Ishikawa (cell line): ENCODE measurements at regions not wholly inside any gene's neighbourhood (a gene's known extent, or its start where the extent isn't known, plus 50 kb on each side); places are given as distances from the start of the nearest gene placed in this dataset.

Source experiments
- CEBPB ChIP-seq: IDR thresholded peaks from 2 replicates; pipeline ENCODE4 v1.6.1; 2012
- CREB1 ChIP-seq: IDR thresholded peaks from 2 replicates; pipeline ENCODE4 v1.6.1; 2012; ENCODE audit warnings: low read depth
- EGR1 ChIP-seq: IDR thresholded peaks from 2 replicates; pipeline ENCODE4 v1.6.1; 2012
- EP300 ChIP-seq: IDR thresholded peaks from 2 replicates; pipeline ENCODE4 v1.6.1; 2012; ENCODE audit warnings: borderline replicate concordance
- FOXM1 ChIP-seq: IDR thresholded peaks from 2 replicates; pipeline ENCODE4 v1.6.1; 2012; ENCODE audit warnings: low read depth, borderline replicate concordance
- MAX ChIP-seq: IDR thresholded peaks from 2 replicates; pipeline ENCODE4 v1.6.1; 2012
- NFIC ChIP-seq: IDR thresholded peaks from 2 replicates; pipeline ENCODE4 v1.6.1; 2012
- RAD21 ChIP-seq: IDR thresholded peaks from 2 replicates; pipeline ENCODE4 v1.6.1; 2012; ENCODE audit warnings: low read depth
- REST ChIP-seq: IDR thresholded peaks from 2 replicates; pipeline ENCODE4 v1.6.1; 2012; ENCODE audit warnings: low read depth, mild to moderate bottlenecking
- TAF1 ChIP-seq: IDR thresholded peaks from 2 replicates; pipeline ENCODE4 v1.6.1; 2012; ENCODE audit warnings: low read depth, mild to moderate bottlenecking
- TCF12 ChIP-seq: IDR thresholded peaks from 2 replicates; pipeline ENCODE4 v1.6.1; 2012; ENCODE audit warnings: low read depth
- TEAD4 ChIP-seq: IDR thresholded peaks from 2 replicates; pipeline ENCODE4 v1.6.1; 2012
- USF1 ChIP-seq: IDR thresholded peaks from 2 replicates; pipeline ENCODE4 v1.6.1; 2012
- YY1 ChIP-seq: IDR thresholded peaks from 2 replicates; pipeline ENCODE4 v1.6.1; 2012; ENCODE audit warnings: low read depth
- ZBTB7A ChIP-seq: IDR thresholded peaks from 2 replicates; pipeline ENCODE4 v1.6.1; 2012; ENCODE audit warnings: low read depth

- TF ChIP-seq TAF1 = no peak
- TF ChIP-seq REST = no peak
- TF ChIP-seq RAD21 = no peak
- TF ChIP-seq USF1 = no peak
- no peak for TF ChIP-seq TCF12
- no peak for TF ChIP-seq EGR1
- TF ChIP-seq TEAD4 = no peak
- no peak for TF ChIP-seq CREB1
- no peak for TF ChIP-seq MAX
- TF ChIP-seq EP300 = no peak
- no peak for TF ChIP-seq YY1
- no peak for TF ChIP-seq FOXM1
Observed at GRCh38 chr1:65493802-65494201, 73.3 kb downstream of the LEPR start.

GRCh38 chr1:65494671-65495070 is 74.2 kb downstream of the LEPR start:
- TF ChIP-seq REST (no peak), TEAD4 (no peak), TCF12 (no peak), EP300 (no peak), TAF1 (no peak), NFIC (no peak), YY1 (no peak)

GRCh38 chr1:65495137-65495536 is 74.7 kb downstream of the LEPR start:
- TF ChIP-seq NFIC = no peak
- TF ChIP-seq EP300 = no peak
- no peak for TF ChIP-seq MAX
- no peak for TF ChIP-seq EGR1
- TF ChIP-seq CEBPB = no peak
- TF ChIP-seq TEAD4 = no peak
- TF ChIP-seq CREB1 = no peak
- no peak for TF ChIP-seq YY1
- TF ChIP-seq ZBTB7A = no peak
- no peak for TF ChIP-seq REST
- no peak for TF ChIP-seq TAF1

- TF ChIP-seq MAX (no peak), REST (no peak), FOXM1 (no peak), CREB1 (no peak), NFIC (no peak), YY1 (no peak), RAD21 (no peak), ZBTB7A (no peak), CEBPB (no peak), EP300 (no peak), USF1 (no peak), TAF1 (no peak), TEAD4 (no peak)
Observed at GRCh38 chr1:65497256-65497830, 76.9 kb downstream of the LEPR start.
